ENCODE measurements at regions not wholly inside any gene's neighbourhood (a gene's known extent, or its start where the extent isn't known, plus 50 kb on each side); places are given as distances from the start of the nearest gene placed in this dataset.

GRCh38 chr7:25652366-25652765, 424.1 kb upstream of the NPVF start:
- TF ChIP-seq CTCF (IDR thresholded peaks at IDR 0.05), result no peak
- DNase-seq, result no peak
- ChIA-PET POLR2A (no interaction called here), CTCF (no interaction called here)
- ATAC-seq (ENCODE audit: low read depth), result no peak
- H3K27ac Mint-ChIP-seq, result no peak overlapping the region
- H3K9me3 Mint-ChIP-seq, result no peaks in the 10 kb centered on the region
- H3K4me1 Mint-ChIP-seq, result peaks cover 12% of the 10 kb centered on the region
- H3K27me3 Mint-ChIP-seq, result no peaks in the 10 kb centered on the region
- H3K4me3 Mint-ChIP-seq, result no peak overlapping the region
- intact Hi-C loops (cut with micrococcal nuclease), result no loop called here
- no peaks in the 10 kb centered on the region for H3K36me3 Mint-ChIP-seq (ENCODE audit: low read depth)

- CTCF ChIA-PET, result interaction anchor here (0.6 kb wide), 1 partner anchor 84 kb away, joined by 3 read pairs; no protein-coding TSS in a partner anchor
- TF ChIP-seq CTCF (IDR thresholded peaks at IDR 0.05), result no peak
- Mint-ChIP-seq H3K4me3 (no peak overlapping the region), H3K36me3 (ENCODE audit: low read depth) (no peaks in the 10 kb centered on the region), H3K9me3 (no peaks in the 10 kb centered on the region), H3K27me3 (no peaks in the 10 kb centered on the region), H3K4me1 (peaks cover 12% of the 10 kb centered on the region), H3K27ac (no peak overlapping the region)
- no peak for ATAC-seq (ENCODE audit: low read depth)
- intact Hi-C loops (cut with micrococcal nuclease), result no loop called here
- DNase-seq, result no peak
- POLR2A ChIA-PET, result interaction anchor here (0.7 kb wide), 1 partner anchor 897 kb away, joined by 3 read pairs; no protein-coding TSS in a partner anchor
Observed at GRCh38 chr7:25653384-25653783, 425.1 kb upstream of the NPVF start.

DNA sequence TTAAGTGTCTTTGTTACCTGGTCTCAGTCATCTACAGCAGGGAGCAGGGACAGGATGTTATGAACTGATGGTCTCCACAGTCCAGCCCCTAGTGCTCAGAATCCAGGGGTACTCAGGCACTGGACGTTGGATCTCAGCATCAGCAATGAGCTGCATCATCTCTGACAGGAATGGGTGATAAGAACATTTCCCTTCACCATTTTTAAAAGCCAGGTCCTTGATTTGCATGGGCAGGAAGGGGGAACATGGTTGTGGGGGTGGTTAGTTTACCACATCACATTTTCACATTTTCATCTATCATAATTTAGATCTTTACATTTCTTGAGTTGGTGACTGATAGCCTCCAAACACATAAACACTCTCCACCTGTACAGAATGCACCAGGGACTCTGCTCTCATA, 427.8 kb upstream of the NPVF start:
- ATAC-seq (ENCODE audit: low read depth) (no peak), DNase-seq (no peak)
- Mint-ChIP-seq H3K9me3 (no peaks in the 10 kb centered on the region), H3K4me3 (no peak overlapping the region), H3K36me3 (ENCODE audit: low read depth) (no peaks in the 10 kb centered on the region), H3K4me1 (peaks cover 12% of the 10 kb centered on the region), H3K27ac (no peak overlapping the region), H3K27me3 (no peaks in the 10 kb centered on the region)
- intact Hi-C loops (cut with micrococcal nuclease), result no loop called here
- CTCF ChIA-PET, result no interaction called here
- TF ChIP-seq CTCF (IDR thresholded peaks at IDR 0.05), result no peak
- POLR2A ChIA-PET, result no interaction called here

DNA sequence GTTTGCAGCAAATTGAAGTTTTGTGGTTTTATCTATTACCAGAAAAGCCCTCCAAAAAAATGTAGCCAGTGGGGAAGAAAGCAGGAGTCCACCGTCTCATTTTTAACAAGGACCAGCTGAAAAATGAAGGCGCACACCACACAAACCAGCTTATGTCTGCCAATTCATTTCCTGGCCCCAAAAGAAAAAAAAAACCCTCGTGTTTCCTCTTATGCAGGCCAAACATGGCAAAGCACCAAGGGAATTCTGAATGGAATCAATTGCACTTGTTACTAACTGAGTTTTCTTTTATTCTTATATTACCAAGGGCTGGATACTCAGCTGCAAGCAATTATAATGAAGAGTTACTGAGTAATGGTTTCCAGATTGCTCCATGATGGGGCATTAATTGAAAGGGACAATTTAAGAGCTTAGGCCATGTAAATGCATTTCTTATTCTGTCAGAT, 428.3 kb upstream of the NPVF start:
- no peak for ATAC-seq (ENCODE audit: low read depth)
- Mint-ChIP-seq H3K27me3 (no peaks in the 10 kb centered on the region), H3K9me3 (no peaks in the 10 kb centered on the region), H3K36me3 (ENCODE audit: low read depth) (no peaks in the 10 kb centered on the region), H3K27ac (no peak overlapping the region), H3K4me3 (no peak overlapping the region), H3K4me1 (peaks cover 12% of the 10 kb centered on the region)
- no peak for TF ChIP-seq CTCF (IDR thresholded peaks at IDR 0.05)
- no peak for DNase-seq
- intact Hi-C loops (cut with micrococcal nuclease), result no loop called here
- ChIA-PET POLR2A (no interaction called here), CTCF (no interaction called here)

DNA sequence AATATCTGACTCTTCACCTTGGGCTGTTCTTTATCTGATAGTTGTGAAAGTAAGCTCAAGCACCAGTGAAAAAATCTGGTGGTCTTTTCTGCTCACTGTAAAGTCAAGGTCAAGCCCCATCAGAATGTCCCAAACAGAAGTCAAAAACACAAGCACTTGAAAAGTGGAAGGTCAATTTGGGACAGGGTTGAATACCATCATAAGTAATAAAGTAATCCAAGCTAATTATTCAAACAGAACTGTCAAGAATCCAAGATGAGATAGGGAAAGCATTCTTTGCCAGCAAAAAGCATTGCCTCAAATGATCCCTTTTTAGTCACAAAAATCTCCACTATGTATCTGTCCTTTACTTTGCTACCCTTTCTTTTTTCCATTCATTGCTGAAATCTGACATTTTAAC, 430.1 kb upstream of the NPVF start:
- Mint-ChIP-seq H3K4me1 (peaks cover 10% of the 10 kb centered on the region), H3K36me3 (ENCODE audit: low read depth) (no peaks in the 10 kb centered on the region), H3K27me3 (peaks cover 6% of the 10 kb centered on the region), H3K27ac (no peak overlapping the region), H3K4me3 (no peak overlapping the region), H3K9me3 (no peaks in the 10 kb centered on the region)
- DNase-seq (no peak), ATAC-seq (ENCODE audit: low read depth) (no peak)
- intact Hi-C loops (cut with micrococcal nuclease), result no loop called here
- ChIA-PET CTCF (no interaction called here), POLR2A (no interaction called here)
- no peak for TF ChIP-seq CTCF (IDR thresholded peaks at IDR 0.05)
